Body of pancreas (tissue), 4 donors: ENCODE measurements at regions not wholly inside any gene's neighbourhood (a gene's known extent, or its start where the extent isn't known, plus 50 kb on each side); places are given as distances from the start of the nearest gene placed in this dataset.

Experiments
- CTCF ChIP-seq, 7 experiments: fragments of 450-650 bp in 4 of 7; fragments of 200-600 bp in 3 of 7; sonication (generic) in 3 of 7; IDR thresholded peaks; one replicate each; pipeline ENCODE4 v1.5.1; 2016 to 2019; ENCODE audit warnings: antibody characterized with exemption in 7 of 7
- POLR2A ChIP-seq, 3 donors: fragments of 450-650 bp; IDR thresholded peaks; one replicate each; pipeline ENCODE4 v1.6.1; 2016; ENCODE audit warnings: antibody characterized with exemption in 3 of 3, mild to moderate bottlenecking in 2 of 3

DNA sequence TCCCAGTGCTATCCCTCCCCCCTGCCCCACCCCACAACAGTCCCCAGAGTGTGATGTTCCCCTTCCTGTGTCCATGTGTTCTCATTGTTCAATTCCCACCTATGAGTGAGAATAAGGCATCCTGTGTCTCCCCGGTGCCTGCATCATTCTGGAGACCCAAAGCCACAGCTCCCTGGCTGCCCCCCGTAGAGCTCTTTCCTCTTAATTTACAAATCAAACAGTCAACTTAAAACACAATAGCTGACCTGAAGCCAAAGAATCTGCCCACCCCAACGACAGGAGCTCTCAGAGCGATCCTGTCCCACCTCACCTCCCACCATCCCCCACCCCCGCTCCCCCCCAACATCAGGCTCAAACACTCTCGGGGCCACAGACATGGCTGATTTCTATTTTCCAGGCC, 558.3 kb downstream of the BRD1 start:
- TF ChIP-seq CTCF (IDR thresholded peaks at IDR 0.05), result no peak
- TF ChIP-seq POLR2A (IDR thresholded peaks at IDR 0.05), result no peak
